ENCODE measurements at regions not wholly inside any gene's neighbourhood (a gene's known extent, or its start where the extent isn't known, plus 50 kb on each side); places are given as distances from the start of the nearest gene placed in this dataset.

GRCh38 chr9:19975499-19975898 lies 186.7 kb upstream of the SLC24A2 start (continued):
- TF ChIP-seq TEAD1 (CRISPR knock-in tag; IDR thresholded peaks at IDR 0.05) (no peak), ZNF232 (CRISPR knock-in tag; IDR thresholded peaks at IDR 0.05) (no peak), KAT7 (CRISPR knock-in tag; IDR thresholded peaks at IDR 0.05; ENCODE audit: borderline replicate concordance) (no peak), USF2 (CRISPR knock-in tag; IDR thresholded peaks at IDR 0.05) (no peak)

- ATAC-seq = no peak
- H3K4me1 Mint-ChIP-seq = peaks cover 43% of the 10 kb centered on the region
- peaks cover 4% of the 10 kb centered on the region for H3K9me3 Mint-ChIP-seq
- no peaks in the 10 kb centered on the region for H3K36me3 Mint-ChIP-seq
- ChIA-PET CTCF (no interaction called here), POLR2A (no interaction called here)
- no peak overlapping the region; the same call in 1 of the 2 replicates for H3K27ac Mint-ChIP-seq
- H3K4me3 Mint-ChIP-seq = no peak overlapping the region
- TF ChIP-seq SP1 (CRISPR knock-in tag; conservative IDR thresholded peaks at IDR 0.05) (no peak), MXD4 (CRISPR knock-in tag; IDR thresholded peaks at IDR 0.05; ENCODE audit: borderline replicate concordance) (no peak), PRDM15 (CRISPR knock-in tag; IDR thresholded peaks at IDR 0.05) (no peak), ZNF232 (CRISPR knock-in tag; IDR thresholded peaks at IDR 0.05) (no peak), RORB (CRISPR knock-in tag; IDR thresholded peaks at IDR 0.05) (no peak), TEAD4 (CRISPR knock-in tag; IDR thresholded peaks at IDR 0.05) (no peak), E2F4 (CRISPR knock-in tag; IDR thresholded peaks at IDR 0.05; ENCODE audit: borderline replicate concordance, low read depth) (no peak), CBFB (CRISPR knock-in tag; IDR thresholded peaks at IDR 0.05; ENCODE audit: low read depth) (no peak), NR3C1 (CRISPR knock-in tag; conservative IDR thresholded peaks at IDR 0.05; ENCODE audit: low read depth) (no peak), ERG (CRISPR knock-in tag; IDR thresholded peaks at IDR 0.05) (no peak), ZNF281 (CRISPR knock-in tag; IDR thresholded peaks at IDR 0.05) (no peak), ATF6 (CRISPR knock-in tag; IDR thresholded peaks at IDR 0.05) (no peak), FOXP1 (CRISPR knock-in tag; IDR thresholded peaks at IDR 0.05; ENCODE audit: borderline replicate concordance) (no peak), ZNF396 (CRISPR knock-in tag; IDR thresholded peaks at IDR 0.05; ENCODE audit: borderline replicate concordance) (no peak), CDX4 (CRISPR knock-in tag; IDR thresholded peaks at IDR 0.05; ENCODE audit: borderline replicate concordance) (no peak), GABPB1 (CRISPR knock-in tag; IDR thresholded peaks at IDR 0.05) (no peak)
- H3K27me3 Mint-ChIP-seq (ENCODE audit: low read depth) = no peaks in the 10 kb centered on the region; the same call in 1 of the 2 replicates
- no peak for DNase-seq (ENCODE audit: low spot score)
These were observed 180.9 kb upstream of the SLC24A2 start for GRCh38 chr9:19969721-19970120.
